HEK293 (cell line): ENCODE measurements at regions not wholly inside any gene's neighbourhood (a gene's known extent, or its start where the extent isn't known, plus 50 kb on each side); places are given as distances from the start of the nearest gene placed in this dataset.
A peak's percentile ranks its signal among the peaks of the same experiment; 100 is the strongest.

Source experiments
- CTCF ChIA-PET: fragments of 350-600 bp; formaldehyde crosslinking; extraction: SDS; loops from one replicate; lab custom pipeline; 2021; ENCODE audit warnings: antibody characterized with exemption; lab: Yijun Ruan, JAX
- POLR2A ChIA-PET: fragments of 300-600 bp; formaldehyde crosslinking; extraction: SDS; loops from one replicate; lab custom pipeline; 2020; ENCODE audit warnings: antibody characterized with exemption, inconsistent platforms; lab: Yijun Ruan, JAX
- H3K27ac ChIP-seq: fragments of 200-500 bp; sonication (Bioruptor generic); 2 replicates; pipeline ENCODE4 v1.5.1; 2014; ENCODE audit warnings: low read depth, low read length, control low read depth, inconsistent platforms; ENCODE audit errors: extremely low read depth
- H3K36me3 ChIP-seq, 2 experiments: fragments of 200-500 bp in 1 of 2; sonication (Bioruptor generic) in 1 of 2; 1 replicate in 1 of 2; 2 replicates in 1 of 2; pipeline ENCODE4 v1.5.1; 2014 to 2017; ENCODE audit warnings: inconsistent platforms in 2 of 2, low read length in 2 of 2; ENCODE audit not compliant: control insufficient read depth in 2 of 2, insufficient read depth in 1 of 2
- H3K4me1 ChIP-seq: fragments of 200-500 bp; sonication (Bioruptor generic); 2 replicates; pipeline ENCODE4 v1.5.1; 2014; ENCODE audit warnings: mild to moderate bottlenecking, low read length, inconsistent platforms; ENCODE audit not compliant: control insufficient read depth, insufficient read depth
- H3K4me3 ChIP-seq: 2 replicates; pipeline ENCODE4 v1.5.1; 2011; ENCODE audit warnings: low read depth, mild to moderate bottlenecking, control low read depth, low read length, moderate library complexity
- H3K9me3 ChIP-seq: fragments of 200-500 bp; sonication (Bioruptor generic); 2 replicates; pipeline ENCODE4 v1.5.1; 2014; ENCODE audit warnings: low read depth, low read length, inconsistent platforms; ENCODE audit not compliant: control insufficient read depth, insufficient read depth
- GFI1B ChIP-seq: fragments of 450-650 bp; formaldehyde crosslinking; IDR thresholded peaks from 2 replicates; pipeline ENCODE4 v1.5.1; 2016; ENCODE audit warnings: missing biosample characterization, missing genetic modification characterization
- HOXA7 ChIP-seq: sonication (generic); formaldehyde crosslinking; IDR thresholded peaks from 2 replicates; pipeline ENCODE4 v1.8.1; 2022; ENCODE audit warnings: missing genetic modification reagents, borderline replicate concordance
- IKZF3 ChIP-seq: fragments of 450-650 bp; IDR thresholded peaks from 2 replicates; pipeline ENCODE4 v1.5.0; 2018; ENCODE audit warnings: missing biosample characterization, mild to moderate bottlenecking, missing genetic modification characterization, moderate library complexity
- KLF17 ChIP-seq: fragments of 450-650 bp; formaldehyde crosslinking; IDR thresholded peaks from 2 replicates; pipeline ENCODE4 v1.5.1; 2016; ENCODE audit warnings: missing biosample characterization, missing genetic modification characterization
- MEIS1 ChIP-seq: sonication (generic); formaldehyde crosslinking; IDR thresholded peaks from 2 replicates; pipeline ENCODE4 v1.8.1; 2022; ENCODE audit warnings: missing genetic modification reagents, mild to moderate bottlenecking, borderline replicate concordance
- PRDM1 ChIP-seq: fragments of 450-650 bp; formaldehyde crosslinking; IDR thresholded peaks from 2 replicates; pipeline ENCODE4; 2016; ENCODE audit warnings: missing biosample characterization, missing genetic modification characterization
- SETDB1 ChIP-seq: IDR thresholded peaks from one replicate; pipeline ENCODE4 v1.6.1; 2017; ENCODE audit warnings: mild to moderate bottlenecking, low read length, moderate library complexity, mixed read lengths; ENCODE audit not compliant: insufficient read length
- SP7 ChIP-seq: fragments of 450-650 bp; formaldehyde crosslinking; IDR thresholded peaks from 2 replicates; pipeline ENCODE4 v1.5.1; 2016; ENCODE audit warnings: missing biosample characterization, missing genetic modification characterization
- ZBTB17 ChIP-seq: fragments of 450-650 bp; formaldehyde crosslinking; IDR thresholded peaks from 2 replicates; pipeline ENCODE4 v1.5.1; 2016; ENCODE audit warnings: missing biosample characterization, missing genetic modification characterization
- ZBTB44 ChIP-seq: fragments of 450-650 bp; IDR thresholded peaks from 2 replicates; pipeline ENCODE4 v1.5.1; 2018; ENCODE audit warnings: missing biosample characterization, mild to moderate bottlenecking, missing genetic modification characterization
- ZFHX2 ChIP-seq: fragments of 450-650 bp; formaldehyde crosslinking; conservative IDR thresholded peaks from 2 replicates; pipeline ENCODE4 v1.5.1; 2016; ENCODE audit warnings: missing biosample characterization, missing genetic modification characterization
- ZNF133 ChIP-seq: fragments of 450-650 bp; formaldehyde crosslinking; IDR thresholded peaks from 2 replicates; pipeline ENCODE4 v1.5.1; 2016; ENCODE audit warnings: missing biosample characterization, missing genetic modification characterization
- ZNF24 ChIP-seq: fragments of 450-650 bp; formaldehyde crosslinking; IDR thresholded peaks from 2 replicates; pipeline ENCODE4 v1.5.1; 2016; ENCODE audit warnings: missing biosample characterization, missing genetic modification characterization
- ZNF280C ChIP-seq: fragments of 450-650 bp; formaldehyde crosslinking; IDR thresholded peaks from 2 replicates; pipeline ENCODE4 v1.5.1; 2016; ENCODE audit warnings: missing biosample characterization, missing genetic modification characterization
- ZNF280D ChIP-seq: fragments of 450-650 bp; formaldehyde crosslinking; IDR thresholded peaks from 2 replicates; pipeline ENCODE4 v1.5.1; 2016; ENCODE audit warnings: missing biosample characterization, missing genetic modification characterization
- ZNF292 ChIP-seq: fragments of 450-650 bp; formaldehyde crosslinking; IDR thresholded peaks from 2 replicates; pipeline ENCODE4 v1.5.1; 2016; ENCODE audit warnings: low read depth, missing biosample characterization, missing genetic modification characterization, borderline replicate concordance
- ZNF404 ChIP-seq: fragments of 450-650 bp; formaldehyde crosslinking; IDR thresholded peaks from 2 replicates; pipeline ENCODE4 v1.5.1; 2017; ENCODE audit warnings: missing biosample characterization, missing genetic modification characterization
- ZNF426 ChIP-seq: fragments of 450-650 bp; formaldehyde crosslinking; IDR thresholded peaks from 2 replicates; pipeline ENCODE4 v1.5.1; 2017; ENCODE audit warnings: missing biosample characterization, missing genetic modification characterization, mild to moderate bottlenecking, inconsistent platforms, moderate library complexity
- ZNF658 ChIP-seq: fragments of 450-650 bp; formaldehyde crosslinking; IDR thresholded peaks from 2 replicates; pipeline ENCODE4; 2016; ENCODE audit warnings: missing biosample characterization, missing genetic modification characterization
- ZNF701 ChIP-seq: fragments of 450-650 bp; formaldehyde crosslinking; IDR thresholded peaks from 2 replicates; pipeline ENCODE4 v1.5.1; 2016; ENCODE audit warnings: missing biosample characterization, missing genetic modification characterization
- TF ChIP-seq, protein P1 (sequence below): fragments of 450-650 bp; formaldehyde crosslinking; IDR thresholded peaks from 2 replicates; pipeline ENCODE4 v1.5.1; 2016; ENCODE audit warnings: missing biosample characterization, missing genetic modification characterization
- TF ChIP-seq, protein P2 (sequence below): fragments of 450-650 bp; formaldehyde crosslinking; IDR thresholded peaks from 2 replicates; pipeline ENCODE4 v1.5.1; 2016; ENCODE audit warnings: missing biosample characterization, missing genetic modification characterization

GRCh38 chr3:124395584-124396338 lies 334.5 kb upstream of the UMPS start (continued):
- TF ChIP-seq, protein P1, sequence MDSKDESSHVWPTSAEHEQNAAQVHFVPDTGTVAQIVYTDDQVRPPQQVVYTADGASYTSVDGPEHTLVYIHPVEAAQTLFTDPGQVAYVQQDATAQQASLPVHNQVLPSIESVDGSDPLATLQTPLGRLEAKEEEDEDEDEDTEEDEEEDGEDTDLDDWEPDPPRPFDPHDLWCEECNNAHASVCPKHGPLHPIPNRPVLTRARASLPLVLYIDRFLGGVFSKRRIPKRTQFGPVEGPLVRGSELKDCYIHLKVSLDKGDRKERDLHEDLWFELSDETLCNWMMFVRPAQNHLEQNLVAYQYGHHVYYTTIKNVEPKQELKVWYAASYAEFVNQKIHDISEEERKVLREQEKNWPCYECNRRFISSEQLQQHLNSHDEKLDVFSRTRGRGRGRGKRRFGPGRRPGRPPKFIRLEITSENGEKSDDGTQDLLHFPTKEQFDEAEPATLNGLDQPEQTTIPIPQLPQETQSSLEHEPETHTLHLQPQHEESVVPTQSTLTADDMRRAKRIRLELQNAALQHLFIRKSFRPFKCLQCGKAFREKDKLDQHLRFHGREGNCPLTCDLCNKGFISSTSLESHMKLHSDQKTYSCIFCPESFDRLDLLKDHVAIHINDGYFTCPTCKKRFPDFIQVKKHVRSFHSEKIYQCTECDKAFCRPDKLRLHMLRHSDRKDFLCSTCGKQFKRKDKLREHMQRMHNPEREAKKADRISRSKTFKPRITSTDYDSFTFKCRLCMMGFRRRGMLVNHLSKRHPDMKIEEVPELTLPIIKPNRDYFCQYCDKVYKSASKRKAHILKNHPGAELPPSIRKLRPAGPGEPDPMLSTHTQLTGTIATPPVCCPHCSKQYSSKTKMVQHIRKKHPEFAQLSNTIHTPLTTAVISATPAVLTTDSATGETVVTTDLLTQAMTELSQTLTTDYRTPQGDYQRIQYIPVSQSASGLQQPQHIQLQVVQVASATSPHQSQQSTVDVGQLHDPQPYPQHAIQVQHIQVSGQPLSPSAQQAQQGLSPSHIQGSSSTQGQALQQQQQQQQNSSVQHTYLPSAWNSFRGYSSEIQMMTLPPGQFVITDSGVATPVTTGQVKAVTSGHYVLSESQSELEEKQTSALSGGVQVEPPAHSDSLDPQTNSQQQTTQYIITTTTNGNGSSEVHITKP (tag by site-specific recombination): peak; percentile 14; the same call in 1 of the 2 replicates
- TF ChIP-seq, protein P2, sequence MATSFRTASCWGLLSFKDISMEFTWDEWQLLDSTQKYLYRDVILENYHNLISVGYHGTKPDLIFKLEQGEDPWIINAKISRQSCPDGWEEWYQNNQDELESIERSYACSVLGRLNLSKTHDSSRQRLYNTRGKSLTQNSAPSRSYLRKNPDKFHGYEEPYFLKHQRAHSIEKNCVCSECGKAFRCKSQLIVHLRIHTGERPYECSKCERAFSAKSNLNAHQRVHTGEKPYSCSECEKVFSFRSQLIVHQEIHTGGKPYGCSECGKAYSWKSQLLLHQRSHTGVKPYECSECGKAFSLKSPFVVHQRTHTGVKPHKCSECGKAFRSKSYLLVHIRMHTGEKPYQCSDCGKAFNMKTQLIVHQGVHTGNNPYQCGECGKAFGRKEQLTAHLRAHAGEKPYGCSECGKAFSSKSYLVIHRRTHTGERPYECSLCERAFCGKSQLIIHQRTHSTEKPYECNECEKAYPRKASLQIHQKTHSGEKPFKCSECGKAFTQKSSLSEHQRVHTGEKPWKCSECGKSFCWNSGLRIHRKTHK: no peak
- TF ChIP-seq ZNF24 (tag by site-specific recombination): no peak
- no peak for TF ChIP-seq PRDM1 (tag by site-specific recombination)
- TF ChIP-seq HOXA7 (CRISPR knock-in tag): no peak
- 0 out of 2 replicates have a peak, but pooled peaks have one; percentile 21 for TF ChIP-seq ZBTB44 (tag by site-specific recombination)
- TF ChIP-seq GFI1B (tag by site-specific recombination): peak; percentile 56; the same call in 1 of the 2 replicates
- no peak for TF ChIP-seq ZNF133 (tag by site-specific recombination)
- no peak for TF ChIP-seq SP7 (tag by site-specific recombination)
- TF ChIP-seq MEIS1 (CRISPR knock-in tag): no peak
- TF ChIP-seq ZFHX2: no peak

GRCh38 chr3:124396339-124396950 lies 333.8 kb upstream of the UMPS start:
- peaks cover 12% of the 10 kb centered on the region for H3K4me1 ChIP-seq
- CTCF ChIA-PET: interaction anchor here (0.6 kb wide), 1 partner anchor 27 kb away, joined by 8 read pairs; no protein-coding TSS in a partner anchor
- H3K4me3 ChIP-seq: no peak overlapping the region
- POLR2A ChIA-PET: no interaction called here
- no peak overlapping the region for H3K27ac ChIP-seq
- no peaks in the 10 kb centered on the region for H3K9me3 ChIP-seq
- H3K36me3 ChIP-seq: no peaks in the 10 kb centered on the region
- TF ChIP-seq ZNF658 (tag by site-specific recombination) (no peak), ZNF280D (tag by site-specific recombination) (no peak), SETDB1 (no peak), IKZF3 (tag by site-specific recombination) (no peak), ZNF426 (tag by site-specific recombination) (no peak), KLF17 (tag by site-specific recombination) (no peak), ZNF292 (tag by site-specific recombination) (no peak), ZBTB17 (no peak), ZNF404 (tag by site-specific recombination) (no peak), ZNF701 (tag by site-specific recombination) (no peak), ZNF280C (tag by site-specific recombination) (no peak)
